GM18502 (cell line): ENCODE measurements at regions not wholly inside any gene's neighbourhood (a gene's known extent, or its start where the extent isn't known, plus 50 kb on each side); places are given as distances from the start of the nearest gene placed in this dataset.

Experiments used
- ATAC-seq: cut with Tn5 transposase; IDR thresholded peaks from one replicate; pipeline ENCODE4 v1.9.1; 2021; ENCODE audit warnings: mild to moderate bottlenecking; ENCODE audit not compliant: unreplicated experiment, poor library complexity

DNA sequence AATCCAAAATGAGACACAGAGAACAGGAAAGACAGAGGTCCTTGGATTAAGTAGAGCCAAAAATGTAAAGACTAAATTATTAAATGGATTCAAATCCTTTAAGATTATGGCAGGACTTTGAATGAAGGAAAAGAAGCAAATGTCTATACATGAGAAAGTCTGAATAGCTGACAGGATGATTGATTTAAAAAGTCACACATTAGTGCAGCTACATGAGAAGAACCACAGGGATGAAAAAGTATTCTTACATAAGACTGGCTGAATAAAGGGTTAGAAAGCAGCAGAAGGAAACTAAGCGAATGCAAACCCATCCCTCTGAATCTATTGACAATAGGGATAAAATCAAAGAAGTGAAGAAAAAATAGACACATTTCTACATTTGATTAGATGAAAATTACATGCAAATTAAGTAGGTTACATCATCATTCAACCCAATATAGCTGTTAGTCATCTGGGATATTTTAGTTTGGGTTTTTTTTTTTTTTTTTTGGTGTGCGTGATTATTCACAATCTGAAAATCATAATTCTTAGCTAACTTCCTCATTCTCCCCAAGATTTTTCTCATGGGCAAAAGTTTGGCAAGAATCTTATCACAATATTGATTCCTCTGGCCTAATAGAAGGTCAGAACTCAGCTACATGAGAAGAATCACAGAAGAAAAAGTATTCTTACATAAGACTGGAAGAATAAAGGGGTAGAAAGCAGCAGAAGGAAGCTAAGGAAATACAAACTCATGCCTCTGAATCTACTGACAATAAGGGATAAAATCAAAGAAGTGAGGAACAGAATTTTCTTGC lies 845.4 kb downstream of the HACE1 start:
- ATAC-seq = no peak

GRCh38 chr6:104013312-104013971 lies 846.3 kb downstream of the HACE1 start:
- no peak for ATAC-seq

DNA sequence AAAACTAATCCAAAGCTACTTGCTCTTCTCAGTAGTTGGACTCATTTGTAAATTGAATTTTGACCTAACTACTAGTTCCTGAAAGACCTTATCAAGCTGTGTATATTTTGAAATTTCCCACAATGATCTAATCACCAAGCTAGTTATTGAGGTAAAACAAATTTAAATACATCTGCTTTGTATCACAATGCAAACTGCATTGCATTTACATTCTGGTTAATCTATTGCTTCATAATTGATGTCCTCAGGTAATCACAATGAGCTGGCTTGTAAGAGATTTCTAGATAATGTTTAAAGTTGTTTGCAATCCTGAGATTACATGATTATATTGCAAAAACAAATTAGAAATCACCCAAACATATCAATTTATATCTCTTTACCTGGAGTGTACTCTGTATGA lies 848.8 kb downstream of the HACE1 start:
- no peak for ATAC-seq

GRCh38 chr6:104003803-104004516 lies 855.8 kb downstream of the HACE1 start:
- no peak for ATAC-seq

DNA sequence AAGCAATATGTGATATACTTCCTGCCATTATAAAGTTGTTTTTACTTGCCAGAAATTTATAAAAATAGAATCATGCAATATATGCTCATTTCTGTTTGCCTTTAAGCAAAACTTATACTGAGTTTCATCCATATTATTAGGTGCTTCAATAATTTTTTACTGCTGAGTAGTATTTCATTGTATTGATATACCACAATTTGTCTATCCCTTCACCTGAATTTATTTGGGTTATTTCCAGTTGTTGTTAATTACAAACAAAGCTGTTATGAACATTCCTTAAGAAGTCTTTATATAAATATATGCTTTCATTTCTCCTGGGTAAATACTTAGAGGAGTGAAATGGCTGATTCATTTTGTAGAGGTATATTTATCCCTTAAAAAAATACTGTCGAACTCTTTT lies 864.1 kb downstream of the HACE1 start:
- ATAC-seq = no peak

GRCh38 chr6:103983860-103984259 lies 875.9 kb downstream of the HACE1 start:
- no peak for ATAC-seq

DNA sequence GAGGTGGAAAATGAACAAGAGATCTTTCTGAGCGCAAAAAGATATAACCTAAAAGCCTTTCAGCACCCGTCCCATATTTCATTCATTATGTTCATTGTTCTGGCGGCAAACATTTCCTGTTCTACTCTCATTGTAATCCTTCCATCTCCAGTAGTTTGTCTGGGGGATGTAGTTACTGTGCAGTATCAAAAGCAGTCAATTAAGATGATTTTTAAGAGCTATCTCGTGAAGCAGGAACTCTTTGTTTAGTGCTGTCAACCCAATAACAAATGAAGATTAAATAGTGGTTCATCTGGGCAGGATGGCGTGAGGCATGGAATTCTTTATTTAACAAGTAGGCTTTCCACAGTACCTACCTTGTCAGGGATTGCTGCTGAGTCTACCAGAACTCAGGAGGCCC lies 876.7 kb downstream of the HACE1 start:
- ATAC-seq = no peak

GRCh38 chr6:103982574-103982973 lies 877.1 kb downstream of the HACE1 start:
- ATAC-seq = no peak

- no peak for ATAC-seq
Measured at GRCh38 chr6:103979308-103979707, 880.4 kb downstream of the HACE1 start.

DNA sequence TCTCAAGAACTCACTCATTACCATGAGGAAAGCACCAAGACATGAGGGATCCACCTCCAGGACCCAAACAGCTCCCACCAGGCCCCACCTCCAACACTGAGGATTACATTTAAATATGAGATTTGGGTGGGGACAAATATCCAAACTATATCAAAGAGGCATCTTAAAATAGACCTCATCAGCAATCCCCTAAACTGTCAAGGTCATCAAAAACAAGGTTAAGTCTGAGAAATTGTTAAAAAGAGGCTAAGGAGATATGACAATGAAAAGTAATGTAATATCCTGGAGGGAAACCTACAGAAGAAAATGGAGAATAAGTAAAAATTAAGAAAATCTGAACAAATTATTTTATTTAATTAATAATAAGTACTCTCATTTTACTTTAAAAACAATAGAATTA lies 922.3 kb downstream of the HACE1 start:
- no peak for ATAC-seq

GRCh38 chr6:103925317-103925716 lies 934.4 kb downstream of the HACE1 start:
- no peak for ATAC-seq

- no peak for ATAC-seq
Measured at GRCh38 chr6:103910018-103910417, 949.7 kb downstream of the HACE1 start.

DNA sequence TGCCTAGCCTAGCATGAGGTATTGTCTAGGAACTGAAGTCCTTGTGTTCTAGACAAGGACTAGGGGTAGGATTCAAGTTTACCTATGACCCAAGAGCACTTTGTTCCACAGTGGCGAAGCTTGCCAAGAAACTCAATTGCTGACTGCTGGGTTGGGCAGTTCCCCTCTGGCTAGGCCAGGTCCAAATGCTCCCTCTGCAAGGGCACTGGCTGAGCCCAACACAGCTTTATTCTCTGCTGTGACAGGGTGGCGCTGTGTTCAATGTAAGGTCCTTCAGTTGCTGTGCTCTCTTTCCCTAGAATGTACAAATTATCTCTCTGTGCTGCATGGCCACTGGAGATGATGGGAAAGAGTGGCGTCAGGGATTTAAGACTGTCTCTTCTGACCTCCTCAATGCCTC lies 950.8 kb downstream of the HACE1 start:
- ATAC-seq = no peak

GRCh38 chr6:103895136-103895535 lies 964.6 kb downstream of the HACE1 start:
- no peak for ATAC-seq

- ATAC-seq = no peak
Measured at GRCh38 chr6:103893141-103893581, 966.6 kb downstream of the HACE1 start.

- ATAC-seq = no peak
Measured at GRCh38 chr6:103886951-103887350, 972.8 kb downstream of the HACE1 start.

- ATAC-seq = no peak
Measured at GRCh38 chr6:103885446-103885845, 974.3 kb downstream of the HACE1 start.

- ATAC-seq = no peak
Measured at GRCh38 chr6:103879800-103880199, 979.9 kb downstream of the HACE1 start.

DNA sequence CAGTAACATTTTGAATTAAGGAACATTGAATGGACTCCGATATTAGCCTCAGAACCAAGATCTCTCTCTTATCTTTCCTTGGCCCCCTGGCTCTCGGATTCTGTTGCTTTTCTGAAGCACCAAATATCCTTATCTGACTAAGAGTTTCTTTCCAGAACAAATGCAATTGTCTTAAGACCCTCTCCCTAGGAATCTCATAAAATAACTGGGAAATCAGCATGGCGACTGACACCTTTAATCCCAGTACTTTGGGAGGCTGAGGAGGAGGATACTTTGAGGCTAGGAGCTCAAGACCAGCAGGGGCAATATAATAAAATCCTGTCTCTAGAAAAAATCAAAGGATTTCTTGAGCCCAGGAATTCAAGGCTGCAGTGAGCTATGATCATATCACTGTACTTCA lies 984.5 kb downstream of the HACE1 start:
- ATAC-seq = no peak

DNA sequence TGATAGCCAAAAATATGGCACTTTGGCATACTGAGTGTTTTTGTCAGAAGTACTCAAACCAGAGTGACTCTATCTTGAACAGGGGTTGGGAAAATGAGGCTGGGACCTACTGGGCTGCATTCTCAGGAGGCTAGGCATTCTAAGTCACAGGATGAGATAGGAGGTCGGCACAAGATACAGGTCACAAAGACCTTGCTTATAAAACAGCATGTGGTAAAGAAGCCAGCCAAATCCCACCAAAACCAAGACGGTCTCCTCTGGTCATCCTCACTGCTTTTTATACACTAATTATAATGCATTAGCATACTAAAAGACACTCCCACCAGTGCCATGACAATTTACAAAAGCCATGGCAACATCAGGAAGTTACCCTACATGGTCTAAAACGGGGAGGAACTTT lies 985.1 kb downstream of the HACE1 start:
- no peak for ATAC-seq

DNA sequence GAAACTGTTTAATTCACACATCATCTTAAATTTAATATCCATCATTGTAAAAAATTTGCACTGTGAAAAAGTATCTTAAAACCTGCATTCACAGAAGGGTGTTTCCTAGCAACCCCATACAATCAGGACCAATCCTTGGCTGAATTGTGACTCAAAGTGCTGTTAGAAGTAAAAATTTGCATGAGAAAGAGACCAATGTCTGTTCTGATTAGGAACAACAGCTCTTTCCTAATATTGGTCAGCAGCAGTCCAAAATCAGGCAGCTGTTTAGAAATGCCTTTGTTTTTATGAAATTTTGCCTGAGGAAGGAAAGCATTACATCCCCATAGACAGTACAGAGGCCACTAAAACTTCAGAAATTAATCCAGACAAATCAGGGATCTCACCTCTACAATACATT lies 987.0 kb downstream of the HACE1 start:
- ATAC-seq = no peak
